Testis (tissue), 2 donors: ENCODE measurements at regions not wholly inside any gene's neighbourhood (a gene's known extent, or its start where the extent isn't known, plus 50 kb on each side); places are given as distances from the start of the nearest gene placed in this dataset.

Experiments used
- POLR2A ChIP-seq: fragments of 450-650 bp; IDR thresholded peaks from one replicate; pipeline ENCODE4 v1.6.1; 2017; ENCODE audit warnings: antibody characterized with exemption, mild to moderate bottlenecking, moderate library complexity
- TF ChIP-seq, protein P1 (sequence below), 3 experiments: fragments of 450-650 bp in 2 of 3; fragments of 200-600 bp in 1 of 3; sonication (generic) in 1 of 3; IDR thresholded peaks; one replicate each; pipeline ENCODE4 v1.5.1; 2016 to 2019; ENCODE audit warnings: antibody characterized with exemption in 3 of 3, mild to moderate bottlenecking in 2 of 3, moderate library complexity in 1 of 3

- TF ChIP-seq, protein P1, sequence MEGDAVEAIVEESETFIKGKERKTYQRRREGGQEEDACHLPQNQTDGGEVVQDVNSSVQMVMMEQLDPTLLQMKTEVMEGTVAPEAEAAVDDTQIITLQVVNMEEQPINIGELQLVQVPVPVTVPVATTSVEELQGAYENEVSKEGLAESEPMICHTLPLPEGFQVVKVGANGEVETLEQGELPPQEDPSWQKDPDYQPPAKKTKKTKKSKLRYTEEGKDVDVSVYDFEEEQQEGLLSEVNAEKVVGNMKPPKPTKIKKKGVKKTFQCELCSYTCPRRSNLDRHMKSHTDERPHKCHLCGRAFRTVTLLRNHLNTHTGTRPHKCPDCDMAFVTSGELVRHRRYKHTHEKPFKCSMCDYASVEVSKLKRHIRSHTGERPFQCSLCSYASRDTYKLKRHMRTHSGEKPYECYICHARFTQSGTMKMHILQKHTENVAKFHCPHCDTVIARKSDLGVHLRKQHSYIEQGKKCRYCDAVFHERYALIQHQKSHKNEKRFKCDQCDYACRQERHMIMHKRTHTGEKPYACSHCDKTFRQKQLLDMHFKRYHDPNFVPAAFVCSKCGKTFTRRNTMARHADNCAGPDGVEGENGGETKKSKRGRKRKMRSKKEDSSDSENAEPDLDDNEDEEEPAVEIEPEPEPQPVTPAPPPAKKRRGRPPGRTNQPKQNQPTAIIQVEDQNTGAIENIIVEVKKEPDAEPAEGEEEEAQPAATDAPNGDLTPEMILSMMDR (IDR thresholded peaks at IDR 0.05) = no peak
- TF ChIP-seq POLR2A = no peak
Observed at GRCh38 chr14:49997991-49998390, 105.1 kb downstream of the ARF6 start.
